Esophagus muscularis mucosa (tissue), 4 donors: ENCODE measurements at regions not wholly inside any gene's neighbourhood (a gene's known extent, or its start where the extent isn't known, plus 50 kb on each side); places are given as distances from the start of the nearest gene placed in this dataset.

ENCODE experiments used
- DNase-seq: peaks from one replicate; pipeline ENCODE4 v3.0.0-alpha.2; 2017; ENCODE audit errors: extremely low spot score
- H3K27ac ChIP-seq, 4 donors: fragments of 200-600 bp; sonication (generic); replicated peaks in 1 of 4; 1 replicate in 3 of 4; 2 replicates in 1 of 4; pipeline ENCODE4 v1.5.1; 2016 to 2019; ENCODE audit warnings: mild to moderate bottlenecking in 1 of 4
- H3K27me3 ChIP-seq, 4 donors: fragments of 200-600 bp; sonication (generic); one replicate each; pipeline versions ENCODE4 v1.5.1 to v1.6.0; 2016 to 2019
- H3K36me3 ChIP-seq, 4 donors: fragments of 200-600 bp; sonication (generic); one replicate each; pipeline ENCODE4 v1.5.1; 2016 to 2019
- H3K4me1 ChIP-seq, 4 donors: fragments of 200-600 bp; sonication (generic); one replicate each; pipeline ENCODE4 v1.5.1; 2016 to 2019
- H3K4me3 ChIP-seq, 4 donors: fragments of 200-600 bp; sonication (generic); 1 replicate in 2 of 4; 2 replicates in 2 of 4; pipeline ENCODE4 v1.5.1; 2016 to 2019; ENCODE audit warnings: mild to moderate bottlenecking in 4 of 4, moderate library complexity in 1 of 4
- H3K9me3 ChIP-seq, 4 donors: fragments of 200-600 bp; sonication (generic); 1 replicate in 3 of 4; 2 replicates in 1 of 4; pipeline ENCODE4 v1.5.1; 2016 to 2019
- EP300 ChIP-seq: sonication (generic); formaldehyde crosslinking; IDR thresholded peaks from one replicate; pipeline ENCODE4 v1.6.1; 2017; ENCODE audit warnings: antibody characterized with exemption
- POLR2A ChIP-seq: fragments of 450-650 bp; IDR thresholded peaks from one replicate; pipeline ENCODE4 v1.6.1; 2017; ENCODE audit warnings: antibody characterized with exemption, moderate library complexity, mild to moderate bottlenecking, low read depth
- POLR2AphosphoS5 ChIP-seq, 2 donors: sonication (generic); formaldehyde crosslinking; IDR thresholded peaks; one replicate each; pipeline ENCODE4 v1.6.1; 2017; ENCODE audit warnings: antibody characterized with exemption in 2 of 2
- WGBS: methylation state at CpG from one replicate; pipeline ENCODE4 v1.1.5; 2018; 5-methylcytosine and 5-hydroxymethylcytosine counted together
- intact Hi-C: fragments of 100-400 bp; cut with DNase I; formaldehyde crosslinking; loops from one replicate; pipeline ENCODE4 v1.15.1; 2023
- TF ChIP-seq, protein P1 (sequence below), 3 experiments: fragments of 200-600 bp in 2 of 3; fragments of 450-650 bp in 1 of 3; sonication (generic) in 2 of 3; IDR thresholded peaks; one replicate each; pipeline ENCODE4 v1.5.1; 2017 to 2019; ENCODE audit warnings: antibody characterized with exemption in 3 of 3, mild to moderate bottlenecking in 2 of 3, moderate library complexity in 1 of 3

DNA sequence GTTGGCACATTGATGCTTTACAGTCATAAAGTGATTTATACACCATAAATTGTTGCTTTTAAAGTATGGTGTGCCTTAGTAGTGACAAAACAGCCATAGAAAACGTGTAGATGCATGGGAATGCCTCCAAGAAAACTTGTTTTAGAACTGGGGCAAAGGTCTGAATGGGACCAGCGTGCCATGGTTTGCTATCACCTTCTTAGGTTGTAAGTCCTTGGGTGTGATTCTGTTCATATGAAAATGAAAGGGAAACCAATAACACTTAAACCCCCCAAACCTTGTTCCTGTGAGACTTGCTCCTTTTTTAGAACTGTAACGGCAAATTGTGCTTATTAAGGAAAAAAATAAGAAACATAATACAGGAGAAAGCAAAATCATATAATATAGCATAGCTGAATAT, 603.3 kb upstream of the SLITRK6 start:
- H3K9me3 ChIP-seq, result no peaks in the 10 kb centered on the region
- DNase-seq, result no peak
- intact Hi-C loops, result no loop called here
- H3K4me3 ChIP-seq, result no peak overlapping the region
- no peaks in the 10 kb centered on the region for H3K4me1 ChIP-seq
- WGBS, result 64% methylated on average over 3 of the region's 3 CpGs
- H3K36me3 ChIP-seq, result no peaks in the 10 kb centered on the region
- H3K27ac ChIP-seq, result no peak overlapping the region
- TF ChIP-seq POLR2AphosphoS5 (IDR thresholded peaks at IDR 0.05) (no peak), POLR2A (no peak), EP300 (no peak)
- TF ChIP-seq, protein P1, sequence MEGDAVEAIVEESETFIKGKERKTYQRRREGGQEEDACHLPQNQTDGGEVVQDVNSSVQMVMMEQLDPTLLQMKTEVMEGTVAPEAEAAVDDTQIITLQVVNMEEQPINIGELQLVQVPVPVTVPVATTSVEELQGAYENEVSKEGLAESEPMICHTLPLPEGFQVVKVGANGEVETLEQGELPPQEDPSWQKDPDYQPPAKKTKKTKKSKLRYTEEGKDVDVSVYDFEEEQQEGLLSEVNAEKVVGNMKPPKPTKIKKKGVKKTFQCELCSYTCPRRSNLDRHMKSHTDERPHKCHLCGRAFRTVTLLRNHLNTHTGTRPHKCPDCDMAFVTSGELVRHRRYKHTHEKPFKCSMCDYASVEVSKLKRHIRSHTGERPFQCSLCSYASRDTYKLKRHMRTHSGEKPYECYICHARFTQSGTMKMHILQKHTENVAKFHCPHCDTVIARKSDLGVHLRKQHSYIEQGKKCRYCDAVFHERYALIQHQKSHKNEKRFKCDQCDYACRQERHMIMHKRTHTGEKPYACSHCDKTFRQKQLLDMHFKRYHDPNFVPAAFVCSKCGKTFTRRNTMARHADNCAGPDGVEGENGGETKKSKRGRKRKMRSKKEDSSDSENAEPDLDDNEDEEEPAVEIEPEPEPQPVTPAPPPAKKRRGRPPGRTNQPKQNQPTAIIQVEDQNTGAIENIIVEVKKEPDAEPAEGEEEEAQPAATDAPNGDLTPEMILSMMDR (IDR thresholded peaks at IDR 0.05), result no peak
- H3K27me3 ChIP-seq, result no peaks in the 10 kb centered on the region

DNA sequence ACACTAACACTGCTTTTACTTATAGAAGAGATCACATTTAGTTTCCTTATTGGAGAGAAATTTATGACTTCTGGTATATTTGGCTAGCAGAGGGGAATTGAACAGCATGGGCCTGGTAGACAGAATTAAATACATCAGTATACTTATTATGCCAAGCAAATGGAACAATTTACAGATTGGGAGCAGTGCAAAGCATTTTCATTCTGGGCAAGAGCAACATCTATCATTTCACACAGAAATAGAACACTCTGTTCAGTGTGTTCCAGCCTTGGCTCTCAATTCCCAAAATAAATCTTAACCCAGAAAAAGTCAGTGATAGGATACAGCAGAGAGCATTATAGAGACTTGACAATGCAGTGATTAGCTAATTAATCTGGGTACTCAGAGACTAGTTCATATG, 604.0 kb upstream of the SLITRK6 start:
- intact Hi-C loops, result no loop called here
- H3K27me3 ChIP-seq, result no peaks in the 10 kb centered on the region
- H3K27ac ChIP-seq, result no peak overlapping the region

DNA sequence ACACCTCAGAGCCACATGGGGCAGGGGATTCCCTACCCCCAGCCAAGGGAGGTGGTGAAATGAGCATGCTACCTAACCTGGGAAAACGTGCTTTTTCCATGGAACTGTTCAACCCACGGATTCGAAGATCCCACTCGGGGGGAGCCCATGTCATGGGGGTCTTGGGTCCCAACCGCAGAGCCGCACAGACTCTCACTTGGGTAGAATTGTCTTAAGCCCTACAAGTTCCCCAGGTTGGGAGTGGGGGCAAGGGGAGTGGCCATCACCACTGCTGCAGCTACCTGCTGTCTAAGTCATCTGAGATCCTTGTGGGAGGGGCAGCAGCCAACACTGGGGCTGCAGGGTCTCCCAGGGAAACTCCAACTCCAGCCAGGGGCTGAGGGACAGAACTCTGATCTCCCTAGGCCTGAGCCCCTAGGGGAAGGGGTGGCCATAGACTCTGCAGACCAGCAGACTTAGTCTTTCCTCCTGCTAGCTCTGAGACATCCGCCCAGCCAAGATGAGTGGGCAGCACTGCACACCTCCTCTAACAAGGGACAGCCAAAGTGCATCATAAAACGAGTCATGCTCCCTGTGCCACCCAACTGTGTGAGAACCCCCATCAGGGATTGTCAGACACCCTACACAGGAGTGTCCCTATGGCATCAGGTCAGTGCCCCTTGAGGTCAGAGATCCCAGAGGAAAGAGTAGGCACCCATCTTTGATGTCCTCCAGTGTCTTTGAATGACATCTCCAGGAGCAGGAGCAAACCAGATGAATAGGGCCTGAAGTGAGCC, 610.4 kb upstream of the SLITRK6 start:
- Histone ChIP-seq H3K36me3 (no peaks in the 10 kb centered on the region), H3K4me3 (no peak overlapping the region), H3K27me3 (no peaks in the 10 kb centered on the region), H3K27ac (no peak overlapping the region), H3K9me3 (no peaks in the 10 kb centered on the region), H3K4me1 (no peaks in the 10 kb centered on the region)
- TF ChIP-seq, protein P1 (IDR thresholded peaks at IDR 0.05), result no peak
- TF ChIP-seq POLR2A (no peak), EP300 (no peak), POLR2AphosphoS5 (IDR thresholded peaks at IDR 0.05) (no peak)
- DNase-seq, result no peak
- intact Hi-C loops, result no loop called here
- 86% methylated on average over 7 of the region's 8 CpGs for WGBS

More for the DNA sequence above, 604.0 kb upstream of the SLITRK6 start:
- H3K4me3 ChIP-seq, result no peak overlapping the region
- no peaks in the 10 kb centered on the region for H3K36me3 ChIP-seq
- no peaks in the 10 kb centered on the region for H3K9me3 ChIP-seq
- TF ChIP-seq EP300, result no peak
- TF ChIP-seq, protein P1 (IDR thresholded peaks at IDR 0.05), result no peak
- TF ChIP-seq POLR2AphosphoS5 (IDR thresholded peaks at IDR 0.05), result no peak
- TF ChIP-seq POLR2A, result no peak
- no peak for DNase-seq
- H3K4me1 ChIP-seq, result no peaks in the 10 kb centered on the region

DNA sequence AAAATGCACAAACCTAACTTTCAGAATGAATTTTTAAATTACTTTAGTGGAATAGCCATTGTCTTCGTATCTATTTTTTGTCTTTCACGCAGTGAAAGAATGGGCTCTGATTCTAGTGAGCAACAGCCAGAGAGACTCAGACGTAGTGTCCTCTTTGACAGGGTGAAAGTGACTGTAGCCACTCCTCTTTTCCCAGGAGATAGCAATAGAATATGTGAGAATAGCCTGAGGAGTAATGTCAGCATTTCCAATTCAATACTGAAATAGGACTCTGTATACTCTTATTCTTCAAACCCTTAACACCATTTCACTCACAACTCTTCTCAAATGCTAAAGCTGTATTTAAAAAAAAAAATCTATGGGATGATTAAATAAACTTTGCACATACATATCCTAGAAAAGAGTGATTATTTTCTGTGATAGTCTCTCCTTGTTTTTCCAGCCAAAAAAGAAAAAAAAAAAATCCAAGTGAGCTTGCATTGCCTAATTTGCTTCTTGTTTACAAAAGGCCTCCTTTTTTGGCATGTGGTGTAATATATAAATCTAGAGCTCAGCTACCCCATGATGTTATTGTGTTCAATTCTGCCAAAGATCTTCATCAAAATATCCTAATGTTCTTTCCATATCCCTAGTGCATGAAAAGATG, 626.1 kb upstream of the SLITRK6 start:
- intact Hi-C loops, result no loop called here
- Histone ChIP-seq H3K4me3 (no peak overlapping the region), H3K36me3 (no peaks in the 10 kb centered on the region), H3K27ac (no peak overlapping the region), H3K9me3 (peaks cover 0 to 5% (median 0%) of the 10 kb centered on the region in 4 donors), H3K27me3 (no peaks in the 10 kb centered on the region), H3K4me1 (no peaks in the 10 kb centered on the region)
- 40% methylated on average over 3 of the region's 3 CpGs for WGBS
- TF ChIP-seq POLR2A, result no peak
- TF ChIP-seq, protein P1 (IDR thresholded peaks at IDR 0.05), result no peak
- TF ChIP-seq EP300, result no peak
- TF ChIP-seq POLR2AphosphoS5 (IDR thresholded peaks at IDR 0.05), result no peak
- DNase-seq, result no peak
